Kasumi-1 (cell line): ENCODE measurements at regions not wholly inside any gene's neighbourhood (a gene's known extent, or its start where the extent isn't known, plus 50 kb on each side); places are given as distances from the start of the nearest gene placed in this dataset.

Experiments used
- DNase-seq, 2 experiments: peaks; one replicate each; lab custom pipeline; 2025; lab: John Stamatoyannopoulos, UW

DNA sequence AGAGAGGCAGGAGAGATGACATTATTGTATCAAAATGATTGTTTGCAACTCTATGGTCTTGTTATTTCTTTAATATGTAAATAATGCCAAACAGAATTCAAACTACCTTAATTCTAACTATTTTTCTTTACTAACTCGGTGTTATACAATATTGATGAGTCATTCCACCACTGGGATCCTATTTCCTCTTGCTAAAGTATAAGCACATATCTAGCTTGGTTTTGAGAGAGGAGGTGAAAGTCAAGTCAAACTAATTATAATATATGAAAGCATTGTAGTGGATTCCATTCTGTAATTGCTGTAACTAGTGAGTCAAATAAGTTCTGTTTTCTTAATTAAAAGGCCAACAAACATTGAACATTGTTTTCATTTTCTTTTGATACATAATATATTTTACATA lies 837.6 kb downstream of the PDHA2 start:
- peak; percentile 17 to 25 for DNase-seq

DNA sequence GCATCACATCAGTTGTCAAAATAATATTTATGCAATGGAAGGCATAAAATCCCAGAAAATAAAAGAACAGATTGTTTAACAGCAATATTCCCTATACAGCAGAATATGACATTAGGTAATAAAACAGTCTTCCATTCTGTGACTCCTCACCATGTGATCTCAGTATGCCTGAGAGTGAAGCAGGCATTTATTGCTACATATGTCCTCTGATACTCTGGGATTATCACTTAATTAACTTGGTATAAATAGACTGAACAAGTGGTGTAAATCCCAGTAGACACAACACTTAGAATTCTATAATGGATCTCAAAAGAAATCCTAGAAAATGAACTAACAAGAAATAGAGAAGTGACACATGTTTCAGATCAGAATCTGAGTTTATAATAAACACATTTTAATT lies 841.3 kb downstream of the PDHA2 start:
- DNase-seq, result no peak

DNA sequence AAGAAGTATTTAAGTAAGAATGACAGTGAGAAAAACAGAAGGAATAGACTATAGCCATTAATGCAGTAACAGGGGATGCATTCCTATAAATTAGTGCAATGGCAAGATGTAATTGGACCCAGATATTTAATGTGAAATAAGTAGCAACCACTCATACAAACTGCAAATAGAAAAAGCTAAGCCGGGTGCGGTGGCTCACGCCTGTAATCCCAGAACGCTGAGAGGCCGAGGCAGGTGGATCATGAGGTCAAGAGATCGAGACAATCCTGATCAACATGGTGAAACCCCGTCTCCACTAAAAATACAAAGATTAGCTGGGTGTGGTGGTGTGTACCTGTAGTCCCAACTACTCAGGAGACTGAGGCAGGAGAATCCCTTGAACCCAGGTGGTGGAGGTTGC lies 845.8 kb downstream of the PDHA2 start:
- no peak for DNase-seq

DNA sequence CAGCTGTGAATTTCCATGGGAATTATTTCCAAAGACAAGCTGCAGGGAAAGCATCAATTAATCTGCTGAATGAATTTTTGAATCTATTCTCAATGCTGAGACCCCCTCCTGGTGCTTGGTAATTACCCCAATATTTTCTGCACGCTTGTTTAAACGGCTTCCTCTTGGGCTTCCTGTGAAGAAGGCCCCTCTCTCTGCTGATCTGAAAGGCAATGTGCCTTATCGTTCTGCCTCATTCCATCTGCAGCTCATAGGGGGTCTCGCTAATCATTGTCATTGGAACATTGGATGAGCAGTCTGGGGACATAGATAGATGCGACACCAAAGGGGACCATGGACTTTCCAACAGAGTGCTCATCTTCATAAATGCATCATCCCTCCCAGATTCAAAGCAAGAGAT lies 851.6 kb downstream of the PDHA2 start:
- DNase-seq, result no peak

DNA sequence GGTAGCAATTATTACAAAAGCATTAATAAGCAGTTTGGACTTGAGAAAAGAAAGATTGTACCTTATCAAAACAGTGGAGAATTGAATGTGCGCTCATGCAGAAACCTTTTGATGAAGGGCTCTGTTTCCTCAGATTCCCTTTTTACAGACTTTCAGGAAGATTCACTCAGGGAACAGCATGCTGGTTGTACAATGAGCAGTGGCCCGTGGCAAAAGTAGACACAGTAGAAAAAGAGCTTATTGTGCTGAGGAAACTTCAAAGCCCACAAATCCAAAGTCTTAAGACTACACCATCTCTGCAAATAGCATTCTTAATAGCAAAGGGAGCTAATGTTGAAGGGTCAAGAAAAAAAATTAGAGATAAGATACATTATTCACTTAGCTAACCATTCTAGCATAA lies 858.9 kb downstream of the PDHA2 start:
- no peak for DNase-seq

DNA sequence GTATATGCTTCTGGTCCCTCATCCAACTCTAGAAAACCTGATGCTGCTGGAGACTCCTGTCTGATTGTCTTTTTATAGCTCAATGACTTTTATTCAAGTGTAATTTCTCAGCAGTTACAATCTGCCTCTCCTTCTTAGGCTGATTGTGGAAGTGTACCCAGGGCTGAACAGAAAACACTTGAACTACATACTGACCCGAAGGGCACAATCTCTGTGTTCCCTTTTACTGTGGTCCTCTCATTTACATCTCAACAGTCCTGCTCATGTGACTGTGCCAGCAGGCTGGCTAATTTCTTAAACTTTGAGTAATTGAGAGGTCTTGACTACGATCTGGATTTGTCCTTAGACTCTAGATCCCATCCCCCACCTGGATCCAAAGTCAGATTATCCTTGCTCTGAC lies 863.4 kb downstream of the PDHA2 start:
- no peak for DNase-seq

DNA sequence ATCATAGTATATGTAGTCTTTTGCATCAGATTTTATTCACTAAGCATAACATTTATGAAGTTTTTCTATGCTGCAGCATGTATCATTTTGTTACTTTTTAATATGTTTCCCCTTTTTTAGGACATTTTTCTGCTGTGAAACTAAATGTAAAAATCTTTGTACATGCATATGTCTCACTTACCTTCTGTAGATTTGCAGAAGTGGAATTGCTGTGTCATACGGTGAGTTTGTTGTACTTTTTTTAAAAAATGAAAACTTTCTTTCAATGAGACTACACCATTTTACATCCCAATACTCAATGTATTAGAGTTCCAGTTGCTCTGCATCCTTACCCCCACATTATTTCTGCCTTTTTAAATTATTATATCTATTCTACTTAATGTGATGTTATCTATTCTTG lies 868.9 kb downstream of the PDHA2 start:
- DNase-seq, result no peak

DNA sequence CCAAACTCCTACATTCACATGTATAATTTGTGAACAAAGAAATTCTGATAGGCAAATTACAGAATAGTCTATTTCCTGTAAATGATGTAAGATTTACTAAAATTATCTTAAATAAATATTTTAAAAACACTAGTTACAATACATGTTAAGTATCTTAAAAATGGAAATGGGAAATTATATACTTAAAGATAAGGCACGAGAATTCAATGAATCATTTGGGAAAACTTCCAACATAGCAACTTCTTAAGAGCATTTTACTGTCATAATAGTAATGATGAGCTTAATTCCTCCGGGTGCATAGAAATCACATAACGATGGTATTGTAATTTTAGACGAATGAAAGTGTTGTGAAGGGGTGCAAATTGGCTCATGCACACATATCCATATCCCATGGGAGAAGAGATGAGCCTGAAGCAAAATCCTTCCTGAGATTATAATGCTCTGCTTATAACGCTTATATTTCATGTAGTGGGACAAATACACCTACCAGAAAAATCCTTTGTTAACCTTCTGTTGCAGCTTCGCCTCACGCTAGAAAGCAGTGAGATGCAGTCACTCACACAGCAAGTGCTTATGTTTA lies 873.5 kb downstream of the PDHA2 start:
- DNase-seq, result no peak

DNA sequence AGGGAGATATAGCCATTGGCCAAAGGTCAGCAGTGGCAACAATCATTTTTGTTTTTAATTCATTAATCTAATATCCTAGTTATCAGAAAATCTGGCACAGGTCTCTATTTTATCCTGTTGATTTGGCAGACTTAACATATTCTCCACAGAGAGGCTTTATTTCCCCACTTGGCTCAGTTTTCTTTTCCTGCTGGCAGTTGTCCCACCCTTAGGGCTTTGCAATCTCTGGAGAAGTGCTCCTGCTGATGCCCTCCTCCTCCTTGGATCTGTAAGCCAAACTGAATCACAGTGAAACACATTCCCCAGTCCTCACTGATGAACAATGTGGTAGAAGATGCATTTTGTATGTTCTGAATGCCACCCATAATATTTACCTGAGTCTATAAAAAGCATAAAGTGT lies 889.7 kb downstream of the PDHA2 start:
- no peak for DNase-seq

DNA sequence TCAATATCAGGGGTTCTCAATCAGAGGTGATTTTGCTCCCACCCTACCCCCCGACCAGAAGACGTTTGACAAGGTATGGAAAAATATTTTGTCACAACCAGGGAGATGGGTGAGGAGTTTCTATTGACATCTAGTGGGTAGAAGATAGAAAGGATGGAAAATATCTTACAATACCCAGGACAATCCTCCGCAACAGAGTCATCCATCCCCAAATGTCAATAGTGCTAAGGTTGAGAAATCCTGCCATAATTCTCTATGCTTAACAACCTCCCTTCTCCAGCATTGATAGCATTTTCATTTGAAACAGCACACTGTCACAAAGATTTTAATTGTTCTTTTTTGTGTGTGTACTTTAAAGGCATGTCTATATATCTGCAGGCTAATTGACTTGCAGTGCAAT lies 890.5 kb downstream of the PDHA2 start:
- no peak for DNase-seq

DNA sequence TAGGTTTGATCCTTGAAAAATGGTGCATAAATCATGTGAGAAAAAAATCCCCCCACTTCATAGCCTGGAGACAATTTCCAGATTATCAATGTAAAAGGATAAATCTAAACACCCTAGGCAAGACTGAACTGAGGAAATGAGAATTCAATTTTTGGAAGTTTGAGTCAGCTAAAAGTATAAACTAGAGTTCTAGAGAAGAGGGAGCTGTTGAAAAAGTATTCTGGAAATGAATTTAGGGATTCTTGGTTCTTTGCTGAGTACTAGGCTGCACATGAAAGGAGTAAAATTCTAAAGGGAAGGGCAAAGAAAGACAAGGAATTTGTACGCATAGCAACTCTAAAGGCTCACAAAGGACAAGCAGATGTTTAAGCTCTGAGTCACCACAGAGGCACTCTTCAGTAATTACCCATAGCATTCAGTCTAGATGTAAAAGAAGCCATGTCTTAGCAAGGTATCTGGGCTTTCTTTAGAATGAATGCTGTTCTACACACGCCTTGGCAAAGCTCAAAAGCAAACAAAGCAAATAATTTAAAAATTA lies 896.5 kb downstream of the PDHA2 start:
- no peak for DNase-seq

DNA sequence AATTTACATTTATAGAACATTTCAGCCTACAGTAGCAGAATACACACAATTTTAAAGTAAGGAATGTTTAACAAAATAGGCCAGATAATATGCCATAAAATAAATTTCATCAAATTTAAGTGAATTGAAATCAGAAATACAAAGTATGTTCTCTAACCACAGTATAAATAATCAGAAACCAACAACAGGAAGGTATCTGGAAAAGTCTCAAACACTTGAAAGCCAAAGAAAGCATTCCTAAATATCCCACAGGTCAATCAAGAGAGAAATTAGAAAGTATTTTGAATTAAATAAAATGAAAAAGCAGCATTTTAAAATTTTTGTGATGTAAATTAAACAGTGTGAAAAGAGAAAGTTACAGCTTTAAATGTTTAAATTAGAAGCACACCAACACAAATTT lies 899.2 kb downstream of the PDHA2 start:
- no peak for DNase-seq

DNA sequence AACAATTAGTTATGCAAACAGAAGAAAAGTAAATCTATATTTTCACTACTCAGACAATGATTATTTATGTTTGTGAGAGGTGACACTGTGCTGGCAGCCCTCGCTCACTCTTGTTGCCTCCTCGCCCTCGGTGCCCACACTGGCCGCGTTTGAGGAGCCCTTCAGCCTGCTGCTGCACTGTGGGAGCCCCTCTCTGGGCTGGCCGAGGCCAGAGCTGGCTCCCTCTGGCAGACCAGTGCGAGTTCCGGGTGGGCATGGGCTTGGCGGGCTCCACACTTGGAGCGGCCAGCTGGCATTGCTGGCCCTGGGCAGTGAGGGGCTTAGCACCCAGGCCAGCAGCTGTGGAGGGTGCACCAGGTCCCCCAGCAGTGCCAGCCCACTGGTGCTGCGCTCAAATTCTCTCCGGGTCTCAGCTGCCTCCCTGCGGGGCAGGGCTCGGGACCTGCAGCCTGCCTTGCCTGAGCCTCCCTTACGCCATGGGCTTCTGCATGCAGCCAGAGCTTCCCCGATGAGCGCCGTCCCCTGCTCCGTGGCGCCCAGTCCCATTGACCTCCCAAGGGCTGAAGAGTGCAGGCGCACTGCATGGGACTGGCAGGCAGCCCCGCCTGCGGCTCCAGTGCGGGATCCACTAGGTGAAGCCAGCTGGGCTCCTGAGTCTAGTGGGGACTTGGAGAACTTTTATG lies 902.6 kb downstream of the PDHA2 start:
- no peak for DNase-seq

DNA sequence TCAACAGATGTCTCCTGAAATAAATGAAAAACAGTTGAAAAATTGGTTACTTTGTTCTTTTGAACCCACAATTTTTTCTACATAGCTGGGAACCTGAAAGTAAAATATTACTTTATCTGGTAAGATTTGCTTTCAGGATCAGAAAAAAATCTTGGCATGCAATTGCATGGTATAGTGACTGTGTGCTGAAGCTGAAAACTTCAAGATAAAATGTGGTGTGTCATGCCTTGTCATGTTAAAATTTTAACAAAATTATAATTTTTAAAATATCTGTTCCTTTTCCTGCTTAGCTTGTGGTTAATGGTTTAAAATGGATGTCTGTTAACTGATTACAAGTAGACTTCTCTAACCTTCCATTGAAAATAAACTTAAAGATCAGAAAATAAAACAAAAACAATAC lies 904.8 kb downstream of the PDHA2 start:
- no peak for DNase-seq

DNA sequence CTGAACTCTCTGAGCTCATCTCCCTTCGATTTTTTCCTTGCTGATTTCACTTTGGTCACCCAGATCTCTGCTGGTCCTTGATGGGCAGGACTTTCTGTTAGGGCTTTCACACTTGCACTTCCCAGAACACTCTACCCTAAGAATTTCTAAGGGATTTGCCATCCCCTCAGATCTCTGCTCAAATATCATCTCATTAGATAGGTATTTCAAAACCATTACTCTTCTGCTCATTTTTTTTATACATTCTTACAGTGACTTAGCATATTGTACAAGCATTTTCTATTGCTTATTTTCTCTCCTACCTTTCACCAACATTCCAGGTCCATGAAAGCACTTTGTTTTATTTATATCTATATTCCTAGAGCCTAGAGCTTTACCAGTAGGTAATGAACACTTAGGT lies 913.3 kb downstream of the PDHA2 start:
- no peak for DNase-seq

DNA sequence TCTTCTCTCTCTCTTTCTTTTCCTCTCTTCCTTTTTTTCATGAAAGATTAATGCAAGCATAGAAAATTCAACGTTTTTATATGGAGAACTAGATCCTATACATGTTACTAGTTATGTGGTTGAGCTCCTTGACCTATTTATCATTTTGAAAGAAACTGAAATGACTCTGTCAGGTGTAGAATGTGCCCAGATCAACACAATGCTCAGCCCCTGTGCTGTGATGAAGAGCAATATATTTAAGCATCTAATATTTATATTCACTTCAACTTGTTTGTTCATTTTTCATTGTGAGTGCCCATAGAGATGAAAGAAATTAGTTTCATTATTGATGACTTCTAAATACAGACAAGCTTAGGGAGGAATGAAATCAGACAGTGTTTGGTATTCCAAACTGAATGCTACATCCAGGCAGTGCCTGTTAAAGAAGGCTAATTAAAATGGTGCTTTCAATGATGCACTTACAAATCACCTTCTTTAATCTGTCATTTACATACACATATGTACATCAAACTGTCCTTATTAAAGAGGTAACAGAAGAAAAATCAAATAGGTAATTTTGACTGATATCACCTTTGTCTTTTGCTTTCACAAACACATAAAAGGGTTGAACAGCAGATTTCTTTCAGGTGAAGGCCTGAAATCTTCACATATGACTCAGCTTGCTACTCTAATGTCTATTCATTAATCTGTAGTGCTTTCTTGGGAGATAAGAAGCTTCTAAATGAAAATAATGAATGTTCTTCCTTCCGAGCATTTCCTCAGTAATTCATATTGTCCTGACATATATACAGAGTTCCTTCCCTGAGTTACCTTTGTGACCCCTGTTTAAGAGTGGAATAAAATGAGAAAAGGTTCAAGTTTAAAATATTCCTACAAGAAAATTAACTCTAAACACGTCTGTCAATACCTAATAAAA lies 915.9 kb downstream of the PDHA2 start:
- DNase-seq, result no peak

DNA sequence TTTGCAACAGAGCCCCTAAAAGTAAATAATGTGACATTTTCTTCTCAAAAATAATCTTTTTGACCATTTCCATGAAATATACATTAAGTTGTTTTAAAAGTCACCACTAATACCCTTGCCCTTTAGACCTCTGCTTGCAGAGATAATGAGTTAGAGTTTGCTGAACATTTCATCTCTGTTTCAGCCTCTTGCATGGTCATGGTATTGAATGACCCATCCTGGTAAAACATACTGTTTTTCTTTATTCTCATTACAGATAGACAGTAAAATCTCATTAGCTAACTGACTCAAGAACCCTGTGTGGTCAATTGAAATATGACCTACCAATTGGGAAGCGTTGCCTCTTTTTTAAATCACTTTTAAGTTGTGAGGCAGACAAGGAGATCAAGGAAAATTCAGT lies 916.7 kb downstream of the PDHA2 start:
- no peak for DNase-seq

DNA sequence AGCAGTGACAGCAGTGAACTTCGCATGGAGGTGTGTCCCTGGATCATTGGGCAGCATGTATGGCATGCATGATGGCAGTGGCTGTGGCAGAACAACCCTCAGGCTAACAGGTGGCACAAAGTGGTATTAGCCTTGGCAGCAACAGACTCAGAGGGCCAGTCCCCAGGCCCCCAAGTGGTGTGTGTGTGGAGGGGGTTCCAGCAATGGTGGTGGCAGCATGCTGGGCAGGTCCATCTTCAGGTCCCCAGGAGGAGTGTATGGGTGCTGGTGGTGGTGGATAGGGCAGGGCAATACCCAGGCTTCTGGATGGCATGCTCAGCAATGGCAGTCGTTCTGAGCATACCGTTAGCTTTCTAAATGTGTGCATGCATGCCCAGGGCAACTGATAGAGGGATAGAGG lies 923.7 kb downstream of the PDHA2 start:
- DNase-seq, result no peak

DNA sequence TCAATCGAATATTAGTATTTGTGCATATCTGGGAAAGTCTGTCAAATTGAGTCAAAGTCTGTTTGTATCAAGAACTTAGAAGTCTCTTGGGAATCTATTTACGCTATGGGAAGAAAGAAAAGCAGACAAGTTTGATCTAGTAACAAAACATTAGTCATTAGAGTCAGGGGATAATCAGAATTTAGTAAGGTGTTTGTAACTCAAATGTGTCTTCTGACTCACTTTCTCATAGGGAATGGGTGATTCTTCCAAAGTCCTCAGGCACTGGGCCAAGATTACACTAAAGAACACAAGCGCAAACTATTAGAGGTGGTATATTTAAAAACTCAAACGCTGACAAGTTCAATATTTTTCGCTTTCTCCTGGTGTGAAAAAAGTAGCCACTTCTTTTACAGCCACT lies 926.5 kb downstream of the PDHA2 start:
- no peak for DNase-seq

DNA sequence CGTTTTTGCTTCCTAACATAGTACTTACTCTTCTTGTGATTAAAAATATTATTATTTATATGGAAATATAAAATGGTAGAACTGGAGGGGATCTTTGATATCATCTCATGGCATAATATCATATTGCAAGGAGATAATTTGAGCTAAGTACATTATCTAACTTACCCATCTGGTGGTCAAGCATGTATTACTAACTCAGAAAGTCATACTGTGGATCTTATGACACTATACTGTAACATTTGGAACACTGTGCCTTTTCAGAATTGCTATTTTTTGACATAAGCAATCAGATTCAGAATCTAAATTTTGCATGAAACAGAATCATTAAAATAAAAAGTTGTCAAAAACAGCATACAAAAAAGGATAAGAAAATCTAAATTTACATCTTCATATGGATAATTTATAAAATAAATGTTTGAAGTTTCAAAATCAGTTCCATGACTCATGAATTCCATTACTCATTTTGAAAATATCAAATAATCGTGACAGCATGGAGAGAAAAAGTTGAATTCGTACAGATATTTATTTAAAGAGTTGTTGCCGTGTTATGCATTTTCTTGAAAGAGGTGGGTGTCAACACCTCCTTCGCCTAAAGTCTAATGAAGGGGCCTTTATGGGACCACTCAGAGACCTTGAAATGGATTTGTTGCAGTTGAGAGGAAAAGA lies 928.1 kb downstream of the PDHA2 start:
- no peak for DNase-seq

DNA sequence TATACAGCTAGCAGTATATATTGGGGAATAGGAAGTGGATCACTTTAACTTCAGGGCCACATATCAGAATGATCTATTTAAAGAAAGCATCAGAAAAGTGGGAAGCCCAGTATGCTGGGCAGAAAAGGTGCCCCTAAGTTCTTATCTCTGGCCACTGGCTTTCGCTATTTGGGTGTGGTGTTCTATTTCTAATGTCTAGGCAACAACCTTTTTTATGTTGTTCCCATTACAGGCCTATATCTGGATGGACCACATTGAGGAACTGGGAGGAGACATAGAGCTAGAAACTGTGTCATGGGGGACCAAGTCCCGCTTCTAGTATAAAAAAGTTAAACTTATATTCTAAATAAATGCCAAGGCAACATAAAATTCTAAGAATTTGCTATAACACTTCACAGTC lies 935.6 kb downstream of the PDHA2 start:
- DNase-seq, result no peak

DNA sequence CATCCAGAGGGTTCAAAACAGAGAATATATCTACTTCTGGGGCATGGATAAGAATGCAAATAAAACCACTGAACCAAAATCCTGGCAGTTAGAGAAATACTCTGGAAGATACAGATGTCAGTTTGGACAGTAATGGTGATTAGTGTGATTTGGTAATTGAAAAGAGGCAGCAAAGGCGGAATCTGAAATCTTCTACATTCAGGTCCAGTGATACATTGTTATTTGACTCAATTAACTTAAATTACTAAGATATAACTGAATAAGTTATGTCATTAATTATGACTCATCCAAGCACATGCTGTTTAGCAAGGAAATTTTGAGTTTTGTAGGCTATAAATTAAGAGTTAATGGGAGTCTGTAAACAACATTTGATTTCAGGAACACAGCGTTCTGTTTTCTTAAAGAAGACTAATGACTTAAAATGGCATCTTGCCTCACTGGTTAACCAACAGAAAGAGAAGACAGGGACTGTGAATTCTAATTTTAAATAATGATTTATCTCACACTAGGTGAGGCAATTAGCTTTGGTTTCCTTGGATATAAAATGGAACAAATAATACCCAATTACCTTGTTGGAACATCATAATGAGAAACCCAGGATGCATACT lies 937.1 kb downstream of the PDHA2 start:
- DNase-seq, result no peak
